ENCODE measurements at regions not wholly inside any gene's neighbourhood (a gene's known extent, or its start where the extent isn't known, plus 50 kb on each side); places are given as distances from the start of the nearest gene placed in this dataset.

DNA sequence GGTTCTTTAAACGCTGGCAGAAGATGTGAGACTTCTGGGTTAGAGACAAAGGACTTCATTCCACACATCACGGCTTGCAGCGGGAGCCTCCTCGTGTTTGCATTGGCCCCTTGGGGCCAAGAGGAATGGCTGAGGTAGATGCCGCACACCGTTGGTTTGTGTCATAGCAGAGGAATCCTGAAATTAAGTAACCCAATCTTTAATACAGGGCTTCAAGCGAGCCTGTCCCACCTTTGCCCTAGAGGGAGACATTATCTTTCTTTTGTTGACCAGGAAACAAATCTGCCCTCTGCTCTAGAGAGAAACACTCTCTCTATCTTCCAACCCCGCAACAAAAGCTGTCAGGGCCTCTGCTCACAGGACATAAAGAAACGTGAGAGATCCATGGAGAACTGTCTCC lies 277.5 kb upstream of the ZFP64 start:
- no peak for FAIRE-seq

DNA sequence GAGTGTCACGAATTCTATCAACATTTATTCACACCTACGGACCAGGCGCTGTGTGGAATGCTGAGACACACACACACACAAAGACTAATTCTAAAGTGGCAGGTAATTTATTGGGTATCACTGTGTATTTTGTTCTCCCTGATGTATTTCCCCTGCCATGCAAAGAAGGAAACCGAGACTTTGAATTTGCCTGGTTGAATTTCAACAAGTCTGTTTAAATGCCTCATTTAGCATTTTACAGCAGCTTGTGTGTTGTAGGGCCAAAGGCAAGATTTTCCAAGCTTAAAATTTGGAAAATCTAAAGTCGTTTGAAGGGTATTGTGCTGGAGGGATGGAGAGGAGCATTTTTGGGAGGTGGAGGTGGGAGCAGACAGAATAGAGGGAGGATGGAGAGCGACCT lies 274.4 kb upstream of the ZFP64 start:
- no peak for FAIRE-seq

DNA sequence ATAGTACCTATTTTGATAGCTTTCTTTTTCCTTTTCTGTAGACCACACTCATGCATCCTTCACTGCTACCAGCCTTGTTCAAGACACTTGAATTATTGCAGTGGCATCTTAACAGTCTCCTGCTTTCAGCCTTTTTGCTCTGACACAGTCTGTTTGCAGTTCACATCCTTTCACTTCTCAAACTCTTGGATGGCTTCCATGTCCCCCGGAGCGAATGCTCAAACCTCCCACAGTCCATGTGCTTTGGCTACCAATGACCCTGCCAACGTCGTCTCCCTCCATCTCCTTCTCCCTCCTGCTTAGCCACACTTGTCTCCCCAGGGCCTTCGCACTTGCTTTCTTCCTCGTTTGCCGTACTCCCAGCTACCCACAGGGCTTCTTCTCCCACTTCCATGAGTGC lies 270.0 kb upstream of the ZFP64 start:
- no peak for FAIRE-seq

DNA sequence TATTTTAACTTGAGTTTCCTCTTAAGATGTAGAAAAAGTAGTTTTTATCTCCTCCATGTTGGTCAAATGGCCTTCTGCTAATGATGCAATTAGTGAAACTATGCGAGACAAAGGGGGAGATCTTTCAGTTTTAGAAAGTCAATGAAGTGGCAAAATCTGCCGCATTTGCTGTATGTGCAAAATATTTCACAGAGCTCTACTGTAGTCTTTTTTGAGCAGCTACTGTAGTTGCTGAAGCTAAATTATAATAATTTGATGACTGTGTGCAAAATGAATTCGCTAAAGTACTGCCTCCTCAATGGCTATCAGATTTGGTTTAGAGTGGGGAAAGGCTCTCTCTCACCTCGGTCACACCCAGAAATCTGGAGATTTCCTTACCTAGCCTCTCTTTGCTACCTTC lies 267.6 kb upstream of the ZFP64 start:
- no peak for FAIRE-seq

DNA sequence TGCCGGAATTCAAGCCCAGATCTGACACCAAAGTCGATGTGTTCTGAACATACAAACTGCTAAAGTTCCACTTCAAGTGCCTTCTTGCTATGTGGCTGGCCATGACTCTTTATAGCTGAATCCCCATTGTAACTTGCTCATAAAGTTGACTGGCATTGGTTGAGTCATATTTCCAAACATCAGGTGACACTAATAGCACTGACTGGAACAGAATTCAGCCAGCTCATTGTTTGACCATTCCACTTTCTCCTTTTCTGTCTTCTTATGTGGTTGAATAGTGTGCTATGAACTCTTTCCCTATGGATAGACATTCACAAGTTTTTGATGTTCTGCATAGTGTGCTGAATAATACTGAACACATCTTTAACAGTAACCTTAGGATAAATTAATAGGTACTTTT lies 266.2 kb upstream of the ZFP64 start:
- FAIRE-seq = no peak

DNA sequence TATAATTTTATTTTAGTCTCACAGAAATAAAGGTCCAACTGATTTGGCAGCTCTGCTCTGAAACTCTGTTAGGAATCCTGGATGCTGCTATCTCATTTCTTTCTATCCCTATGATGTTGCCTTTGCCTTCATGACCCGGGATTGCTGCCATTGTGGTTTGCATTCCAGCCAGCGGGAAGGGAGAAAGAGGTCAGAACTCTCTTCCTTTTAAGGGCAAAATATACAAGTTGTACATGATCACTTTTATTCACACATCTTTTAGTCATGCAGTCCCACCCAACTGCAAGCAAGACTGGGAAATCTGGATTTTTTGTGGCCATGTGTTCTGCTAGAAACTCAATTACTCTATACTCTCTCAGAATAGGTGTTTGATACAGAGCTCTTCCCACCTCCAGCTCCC lies 263.1 kb upstream of the ZFP64 start:
- FAIRE-seq = no peak

DNA sequence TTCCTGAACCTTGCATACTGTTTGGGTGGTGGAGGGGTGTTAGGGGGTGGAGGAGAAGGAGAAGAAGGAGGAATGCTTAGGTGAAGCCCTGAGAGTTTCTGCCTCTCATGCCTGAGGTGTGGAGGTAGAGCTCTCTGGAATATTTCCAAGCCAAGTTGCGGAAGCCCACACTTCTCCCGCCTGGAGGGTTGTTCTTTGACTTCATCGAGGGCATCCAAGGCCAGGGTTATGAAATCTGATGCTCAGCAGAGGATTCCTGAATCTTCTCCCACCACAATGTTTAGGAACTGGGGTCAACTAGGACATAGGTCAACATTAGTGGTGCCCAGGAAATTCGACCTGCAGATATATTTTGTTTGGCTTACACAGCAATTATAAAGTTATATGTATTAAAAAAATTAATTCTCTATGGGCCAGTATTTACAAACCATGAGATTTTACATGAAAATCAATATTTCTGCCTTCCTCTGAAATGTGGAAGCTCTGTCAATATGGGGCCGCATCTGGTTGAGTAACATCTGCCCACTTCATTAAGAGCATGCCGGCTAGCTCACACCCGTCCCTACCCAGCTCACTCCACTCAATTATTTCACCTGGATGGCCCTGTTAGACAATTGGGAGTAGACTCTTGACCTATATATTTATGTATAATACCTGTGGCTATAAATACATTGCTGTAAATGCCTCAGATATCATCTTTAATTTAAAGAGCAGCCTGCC lies 257.1 kb upstream of the ZFP64 start:
- no peak for FAIRE-seq

DNA sequence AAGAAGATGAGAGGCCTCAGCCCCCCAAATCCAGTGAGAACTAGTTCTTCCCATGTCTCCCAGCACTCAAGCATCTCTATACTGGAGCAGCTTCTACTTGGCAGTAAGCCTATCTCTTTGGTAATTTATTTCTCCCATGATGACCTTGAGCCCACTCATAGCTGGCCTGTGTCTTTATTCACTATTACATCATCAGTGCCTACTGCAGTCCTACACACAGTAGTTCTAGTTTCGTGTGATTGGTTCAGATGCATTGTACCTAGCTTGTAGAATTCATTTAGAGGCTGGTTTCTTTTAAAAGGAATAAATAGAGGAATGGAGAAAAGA lies 255.6 kb upstream of the ZFP64 start:
- FAIRE-seq = no peak

DNA sequence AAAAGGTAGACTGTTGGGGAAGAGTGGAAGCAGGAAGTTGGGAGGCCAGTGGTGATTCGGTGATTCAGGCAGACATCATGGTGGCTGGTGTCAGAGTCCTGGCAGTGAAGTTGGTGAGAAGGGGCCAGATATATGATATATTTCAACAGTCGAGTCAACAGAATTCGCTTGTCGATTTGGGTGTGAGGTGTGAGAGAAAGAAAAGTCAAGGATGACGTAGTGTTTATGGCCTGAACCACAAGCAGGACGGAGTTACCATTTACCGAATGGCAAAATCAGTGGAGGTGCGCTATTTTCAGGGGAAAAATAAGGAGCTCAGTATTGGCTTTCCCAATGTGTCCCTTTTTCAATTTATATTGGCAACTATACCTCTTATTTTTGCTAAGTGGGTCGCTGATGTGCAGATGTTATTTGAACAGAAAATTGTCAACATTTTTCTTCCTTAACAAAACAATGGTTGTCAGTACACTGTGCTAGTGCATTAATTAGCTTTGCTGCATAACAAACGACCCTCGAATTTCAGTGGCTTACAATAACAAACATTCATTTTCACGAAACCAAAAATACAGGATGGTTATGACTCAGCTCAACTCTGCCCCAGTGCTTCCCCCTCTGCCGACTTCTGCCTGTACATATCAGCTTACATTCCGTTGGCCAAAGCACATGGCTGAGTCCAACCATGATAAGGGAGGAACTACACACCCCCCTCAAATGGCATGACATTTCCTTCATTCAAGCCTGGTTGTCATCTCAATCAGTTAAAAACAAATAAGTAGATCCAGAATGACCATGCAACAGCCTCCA lies 255.0 kb upstream of the ZFP64 start:
- FAIRE-seq = no peak

DNA sequence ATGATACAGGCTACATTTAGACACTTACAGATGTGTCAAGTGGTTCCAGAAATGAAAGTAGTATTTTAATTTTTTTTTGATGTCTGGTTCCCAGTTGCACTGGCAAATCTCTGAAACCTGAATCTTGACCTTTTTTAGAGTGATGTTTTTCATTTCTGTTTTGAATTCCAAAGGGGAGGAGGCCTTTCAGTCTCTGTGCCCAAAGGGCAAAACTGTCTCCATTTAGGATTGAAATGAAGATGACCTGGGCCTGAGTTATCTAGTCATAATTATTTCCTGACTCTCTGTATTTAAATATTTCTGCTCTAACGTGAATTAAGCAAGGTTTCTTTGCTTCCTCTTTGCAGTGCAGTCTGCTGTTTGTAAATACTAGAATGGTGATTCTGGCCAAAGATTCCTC lies 252.9 kb upstream of the ZFP64 start:
- FAIRE-seq = no peak

DNA sequence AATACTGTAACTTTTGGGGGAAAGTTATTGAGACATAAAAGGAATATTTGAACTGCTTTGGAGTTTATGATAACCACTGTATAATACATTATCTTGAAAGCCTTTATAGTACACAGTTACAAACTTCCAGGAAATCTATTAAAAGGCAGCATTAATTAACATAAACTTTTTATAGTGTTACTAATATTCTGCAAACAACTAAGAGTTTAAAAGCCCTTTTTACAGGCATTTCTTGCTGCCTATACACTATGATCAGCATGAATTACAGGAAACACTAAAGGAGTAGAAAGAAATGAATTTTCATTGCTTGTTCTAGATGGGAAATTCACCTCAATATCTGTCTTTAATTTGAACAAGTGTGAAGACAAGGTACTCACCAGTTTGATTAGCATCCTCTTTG lies 252.3 kb upstream of the ZFP64 start:
- FAIRE-seq = no peak

DNA sequence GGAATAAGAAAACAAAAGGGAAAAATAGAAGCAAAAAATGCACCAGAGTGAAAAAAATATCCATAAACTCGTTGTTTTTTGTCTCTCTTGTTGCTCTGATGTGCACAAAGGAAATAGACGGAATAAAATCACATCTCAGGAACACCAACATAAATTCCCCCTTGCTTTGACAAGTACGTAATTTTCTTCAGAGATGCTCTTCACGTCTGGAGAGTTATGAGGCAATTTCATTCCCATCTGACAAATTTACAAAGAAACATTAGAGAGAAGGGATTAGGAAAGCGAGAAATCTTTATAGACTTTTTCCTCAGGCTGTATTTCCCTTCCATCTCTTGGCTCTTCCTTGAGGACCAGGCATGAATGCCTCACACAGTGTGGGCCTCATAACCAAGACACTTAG lies 250.1 kb upstream of the ZFP64 start:
- FAIRE-seq = no peak

DNA sequence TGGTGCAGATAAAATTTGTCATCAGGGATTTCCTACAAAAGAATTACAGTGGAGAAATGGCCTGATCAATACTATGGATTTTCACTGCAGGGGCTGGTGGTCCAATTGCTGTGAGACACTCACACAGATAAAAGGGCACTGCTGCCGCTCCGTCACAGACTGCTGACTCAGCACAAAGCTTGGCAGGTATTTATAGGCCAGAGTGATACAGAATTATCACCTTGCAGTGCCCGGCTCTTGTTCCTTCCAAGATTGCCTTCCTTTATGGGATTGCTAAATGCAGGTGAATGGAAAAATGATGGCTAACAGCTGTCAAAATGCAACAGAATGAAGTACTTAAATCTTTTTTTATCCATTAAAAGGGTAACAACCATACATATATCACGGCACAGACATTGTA lies 247.8 kb upstream of the ZFP64 start:
- FAIRE-seq = no peak

DNA sequence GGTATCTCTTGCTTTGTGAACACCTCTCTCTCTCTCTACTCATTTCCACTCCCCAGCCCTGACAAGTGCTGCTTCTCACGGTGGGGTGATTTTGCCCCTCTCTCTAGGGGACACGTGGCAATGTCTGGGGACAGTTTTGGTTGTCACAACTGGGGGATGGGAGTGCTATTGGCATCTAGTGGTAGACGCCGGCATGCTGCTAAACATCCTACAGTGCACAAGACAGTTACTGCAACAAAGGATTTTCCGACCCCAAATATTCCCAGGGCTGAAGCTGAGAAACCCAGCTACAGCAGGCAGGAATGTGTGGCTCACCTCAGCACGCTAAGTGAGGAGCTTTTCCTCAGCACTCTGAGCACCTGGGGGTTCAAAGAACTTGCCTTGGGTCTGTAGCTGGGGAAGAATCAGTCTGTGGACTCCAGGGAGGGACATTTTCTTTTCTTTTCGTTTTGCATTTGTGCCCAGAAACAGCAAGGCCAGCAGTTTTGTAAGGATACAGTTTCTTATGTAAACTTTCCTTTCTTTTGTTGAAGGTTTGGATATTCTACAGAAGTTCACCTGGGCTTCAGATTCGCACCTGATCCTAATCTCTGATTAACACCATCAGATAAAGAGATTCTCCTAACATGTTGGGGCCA lies 246.9 kb upstream of the ZFP64 start:
- FAIRE-seq = no peak

DNA sequence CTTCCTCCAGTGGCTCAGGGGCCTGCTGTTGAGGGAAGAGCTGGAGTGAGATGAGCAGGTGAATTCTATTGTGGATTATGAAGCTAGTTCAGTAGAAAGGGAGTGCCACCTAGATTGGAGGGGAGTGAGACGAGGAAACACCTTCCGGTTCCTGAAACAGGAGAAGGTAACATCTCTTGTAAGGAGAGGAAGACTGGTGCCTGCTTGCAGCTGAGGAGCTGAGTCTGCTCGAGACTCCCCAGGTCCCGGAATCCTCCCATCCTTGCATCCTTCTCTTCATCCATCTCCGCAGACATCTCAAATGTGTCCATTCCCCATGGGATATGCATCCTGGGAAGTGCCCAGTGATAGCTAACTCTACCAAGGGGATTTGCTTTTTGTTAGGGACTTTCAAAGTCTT lies 242.9 kb upstream of the ZFP64 start:
- FAIRE-seq = no peak

DNA sequence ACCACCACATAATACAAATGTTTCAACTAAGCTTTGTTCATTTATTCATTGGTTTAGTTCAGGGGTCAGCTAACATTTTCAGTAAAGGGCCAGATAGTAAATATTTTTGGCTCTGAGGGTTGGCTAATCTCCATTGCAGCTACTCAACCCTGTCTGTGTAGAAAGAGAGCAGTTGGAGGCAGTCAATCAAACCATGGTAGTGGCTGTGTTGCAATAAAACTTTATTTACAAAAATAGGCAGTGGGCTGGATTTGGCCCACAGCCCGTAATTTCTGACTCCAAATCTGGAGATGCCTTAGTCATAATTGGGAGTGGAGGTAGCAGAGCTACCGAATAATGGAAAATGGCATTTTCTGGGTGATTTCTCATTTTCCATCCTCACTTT lies 242.5 kb upstream of the ZFP64 start:
- no peak for FAIRE-seq

DNA sequence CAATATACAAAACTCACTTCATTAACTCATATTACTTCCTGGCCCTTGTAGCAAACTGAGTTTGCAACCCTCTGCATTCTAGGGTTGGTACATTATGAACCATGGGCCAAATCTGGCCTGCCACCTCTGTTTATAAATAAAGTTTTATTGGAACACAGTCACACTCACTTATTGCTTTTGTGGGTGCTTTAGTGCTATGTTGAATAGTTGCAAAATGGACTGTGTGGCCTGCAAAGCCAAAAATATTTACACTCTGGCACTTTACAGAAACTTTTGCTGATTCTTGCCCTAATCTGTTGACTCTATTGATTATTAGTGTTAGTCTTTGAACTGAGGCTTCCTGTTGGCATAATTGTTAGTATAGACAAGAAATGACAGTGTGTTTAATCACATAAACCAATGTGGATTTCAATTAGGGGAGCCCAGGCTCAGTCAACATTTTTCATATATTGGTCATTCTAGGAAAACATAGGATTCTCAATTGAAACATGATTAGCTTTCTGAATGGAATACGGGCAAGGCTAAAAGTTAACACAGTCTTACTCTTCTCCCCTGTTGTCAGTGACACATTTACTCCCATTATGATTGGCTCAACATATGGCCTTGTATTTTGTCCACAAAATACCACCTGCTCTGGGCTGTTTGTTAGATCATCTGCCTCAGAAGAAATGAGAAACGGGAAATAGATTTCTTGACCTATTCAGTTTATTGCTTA lies 241.9 kb upstream of the ZFP64 start:
- FAIRE-seq = no peak

DNA sequence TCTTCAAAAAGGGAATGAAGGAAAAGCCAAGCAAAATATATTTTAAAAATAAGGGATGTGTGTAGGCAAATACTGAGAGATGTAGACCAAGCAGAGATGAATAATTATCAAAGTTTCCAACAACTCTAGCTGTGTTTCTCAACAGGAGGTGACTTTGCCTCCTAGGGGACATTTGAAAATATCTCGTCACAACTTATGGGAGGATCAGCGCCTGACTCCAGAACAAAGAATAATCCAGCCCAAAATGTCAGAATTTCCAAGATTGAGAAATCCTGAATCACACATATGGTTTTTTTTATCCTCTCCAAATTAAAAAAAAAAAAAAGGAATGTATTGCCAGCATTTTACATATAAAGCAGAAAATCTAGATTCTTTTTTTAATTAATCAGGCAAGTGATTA lies 241.2 kb upstream of the ZFP64 start:
- no peak for FAIRE-seq

DNA sequence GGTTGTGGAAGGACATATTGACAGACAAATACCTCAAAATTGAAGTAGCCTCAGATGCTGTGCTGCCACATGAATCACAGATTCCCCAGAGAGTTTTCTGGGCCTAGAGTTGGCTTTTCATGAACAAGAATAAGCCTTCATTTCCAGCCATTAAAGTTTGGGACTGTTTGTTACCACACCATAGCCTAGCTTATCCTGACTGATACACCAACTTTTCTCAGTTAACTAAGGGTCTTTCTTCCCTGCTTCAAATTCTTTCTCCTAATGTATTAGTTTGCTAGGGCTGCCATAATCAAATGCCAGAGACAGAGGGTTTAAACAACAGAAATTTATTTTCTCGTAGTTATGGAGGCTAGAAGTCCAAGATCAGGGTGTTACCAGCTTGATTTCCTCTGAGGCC lies 237.4 kb upstream of the ZFP64 start:
- no peak for FAIRE-seq

DNA sequence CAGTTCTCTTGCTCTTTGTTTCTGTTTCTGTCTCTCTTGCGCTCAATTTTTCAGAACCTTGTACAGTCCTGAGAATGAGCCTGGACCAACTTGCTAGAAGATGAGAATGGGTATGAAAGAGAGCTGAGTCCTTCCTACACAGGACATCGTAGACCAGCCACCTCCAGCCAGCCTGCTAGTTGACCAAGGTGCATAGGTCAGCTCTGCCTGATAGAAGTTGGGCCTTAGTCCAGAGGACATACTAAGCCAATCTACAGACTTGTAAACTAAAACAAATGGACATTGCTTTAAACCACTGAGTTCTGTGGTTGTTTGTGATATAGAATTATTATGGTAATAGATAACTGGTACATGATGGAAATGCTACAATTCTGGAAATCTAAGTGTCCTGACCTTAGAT lies 236.4 kb upstream of the ZFP64 start:
- FAIRE-seq = no peak

DNA sequence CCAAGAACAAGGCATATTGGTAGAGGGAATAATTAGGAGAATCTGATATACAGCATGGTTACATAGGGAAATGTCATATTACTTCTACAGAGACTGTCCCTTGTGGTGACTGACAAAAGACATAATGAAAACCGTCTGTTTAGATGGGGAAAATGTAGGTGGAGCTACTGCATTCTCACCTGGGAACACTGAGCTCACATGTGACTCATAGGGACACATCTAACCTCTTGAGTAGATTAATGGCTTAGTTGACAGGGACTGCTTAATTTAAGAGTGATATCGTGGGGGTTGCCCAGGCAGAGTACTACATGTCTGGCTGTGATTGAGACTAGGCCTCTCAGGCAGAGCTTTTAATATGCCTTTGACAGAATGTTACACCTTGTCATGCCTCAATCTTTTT lies 235.3 kb upstream of the ZFP64 start:
- no peak for FAIRE-seq

DNA sequence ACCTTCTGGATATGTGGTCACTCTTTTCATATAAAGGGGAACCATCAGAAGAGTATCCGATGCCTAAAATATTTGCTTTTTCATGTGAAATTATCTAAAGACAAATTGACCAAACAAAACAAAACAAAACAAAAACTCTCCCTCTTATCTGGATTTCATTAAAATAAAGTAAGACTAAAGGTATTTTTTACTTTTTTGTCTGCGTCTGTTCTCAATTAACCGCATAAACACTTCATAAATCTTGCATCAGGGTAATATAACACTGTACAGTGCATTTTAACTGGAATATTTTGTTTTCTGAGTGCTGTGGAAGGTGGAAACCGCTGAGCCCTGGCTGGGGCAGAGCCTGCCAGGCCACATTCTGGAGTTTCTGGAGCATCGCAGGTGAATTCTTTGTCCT lies 234.1 kb upstream of the ZFP64 start:
- no peak for FAIRE-seq

DNA sequence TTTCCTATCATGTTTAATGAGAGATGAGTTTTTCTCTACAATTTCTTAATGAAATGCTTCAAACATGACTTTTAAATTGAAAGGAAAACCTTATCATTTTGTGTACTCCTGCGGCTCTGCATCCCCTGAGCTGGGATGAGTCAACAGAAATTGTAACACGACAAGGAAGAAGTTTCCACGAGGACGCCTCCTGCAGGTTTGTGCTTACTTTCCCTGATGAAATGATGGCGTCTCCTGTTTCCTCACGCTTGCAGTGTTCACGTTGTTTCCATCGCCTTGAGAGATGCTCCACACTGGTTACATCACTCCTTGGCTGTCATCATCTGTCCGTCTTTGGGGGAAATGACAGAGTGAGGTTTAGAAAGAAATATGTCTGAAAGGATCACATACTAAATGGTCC lies 233.7 kb upstream of the ZFP64 start:
- FAIRE-seq = no peak

All from TTC549 (cell line).